HCT116 (cell line): ENCODE measurements at regions not wholly inside any gene's neighbourhood (a gene's known extent, or its start where the extent isn't known, plus 50 kb on each side); places are given as distances from the start of the nearest gene placed in this dataset.
A peak's percentile ranks its signal among the peaks of the same experiment; 100 is the strongest.

Source experiments
- ATAC-seq: fragments of 200-7000 bp; cut with Tn5 transposase; 2 replicates; pipeline ENCODE4 v1.9.1; 2020; ENCODE audit warnings: mild to moderate bottlenecking, moderate library complexity
- BruUV-seq: library from RNA; stranded (reverse); fragments of 400-500 nt; replicated peaks from 2 replicates; lab custom pipeline; 2021; lab: Mats Ljungman, UMichigan
- CTCF ChIA-PET: fragments of 300-600 bp; sonication (Branson Sonifier 250); formaldehyde crosslinking; loops from one replicate; lab custom pipeline; 2021; ENCODE audit warnings: antibody characterized with exemption; lab: Charles Lee
- POLR2A ChIA-PET: fragments of 300-600, 350-600 bp; sonication (Branson Sonifier 250); formaldehyde crosslinking; loops from one replicate; lab custom pipeline; 2021; ENCODE audit warnings: antibody characterized with exemption; lab: Charles Lee
- RAD21 ChIA-PET, 2 experiments: fragments of 300-600 bp; sonication (Branson Sonifier 250); formaldehyde crosslinking; loops; one replicate each; lab custom pipeline; 2023; ENCODE audit warnings: low total read pairs in 2 of 2; ENCODE audit not compliant: uncharacterized antibody in 2 of 2, unreplicated experiment in 2 of 2, low non-redundant PET in 1 of 2; lab: Charles Lee
- DNase-seq: peaks from one replicate; pipeline ENCODE4 v3.0.0-alpha.2; 2010; ENCODE audit warnings: low read depth, low spot score
- H2AFZ ChIP-seq: fragments of 200-600 bp; shearing (Covaris generic), sonication (generic); 2 replicates; pipeline ENCODE4 v1.6.1; 2017; ENCODE audit warnings: low read depth, mixed run types, mixed read lengths, antibody characterized with exemption, low read length; ENCODE audit not compliant: poor library complexity, severe bottlenecking
- H3K27ac ChIP-seq: 2 replicates; pipeline ENCODE4 v1.5.1; 2012; ENCODE audit warnings: low read depth, low read length
- H3K27me3 ChIP-seq: fragments of 200-600 bp; sonication (generic); 2 replicates; pipeline ENCODE4 v1.6.1; 2016; ENCODE audit warnings: mixed run types, low read length, mixed read lengths; ENCODE audit not compliant: insufficient read depth
- H3K36me3 ChIP-seq, 2 experiments: fragments of 200-500 bp in 1 of 2; fragments of 200-600 bp in 1 of 2; sonication (Bioruptor generic) in 1 of 2; sonication (generic) in 1 of 2; 2 replicates each; pipeline versions ENCODE4 v1.5.1 to v1.6.1; 2014 to 2016; ENCODE audit warnings: low read length in 2 of 2, inconsistent platforms in 1 of 2, mixed read lengths in 1 of 2, mixed run types in 1 of 2; ENCODE audit not compliant: insufficient read depth in 2 of 2, control insufficient read depth in 1 of 2
- H3K4me1 ChIP-seq, 2 experiments: fragments of 200-600 bp in 1 of 2; sonication (generic) in 1 of 2; 2 replicates each; pipeline versions ENCODE4 v1.5.1 to v1.6.1; 2012 to 2017; ENCODE audit warnings: low read length in 2 of 2, inconsistent platforms in 1 of 2, mild to moderate bottlenecking in 1 of 2, mixed read lengths in 1 of 2, mixed run types in 1 of 2, moderate library complexity in 1 of 2; ENCODE audit not compliant: insufficient read depth in 2 of 2, control insufficient read depth in 1 of 2
- H3K4me2 ChIP-seq: fragments of 200-600 bp; sonication (generic); 2 replicates; pipeline ENCODE4 v1.6.1; 2017; ENCODE audit warnings: mixed run types, low read length, mixed read lengths
- H3K4me3 ChIP-seq, 2 experiments: fragments of 200-600 bp in 1 of 2; sonication (generic) in 1 of 2; replicated peaks in 1 of 2; 2 replicates each; pipeline ENCODE4 v1.5.1; 2011 to 2016; ENCODE audit warnings: low read length in 2 of 2, control low read depth in 1 of 2, low read depth in 1 of 2, mild to moderate bottlenecking in 1 of 2, mixed read lengths in 1 of 2, mixed run types in 1 of 2
- H3K79me2 ChIP-seq: fragments of 200-600 bp; sonication (generic); 2 replicates; pipeline ENCODE4 v1.6.1; 2017; ENCODE audit warnings: mild to moderate bottlenecking, mixed run types, low read length, moderate library complexity, mixed read lengths; ENCODE audit not compliant: insufficient read depth
- H3K9ac ChIP-seq: fragments of 200-600 bp; sonication (generic); 2 replicates; pipeline ENCODE4 v1.6.1; 2016; ENCODE audit warnings: low read length, mixed read lengths
- H3K9me2 ChIP-seq: fragments of 200-600 bp; sonication (generic), shearing (Covaris generic); 2 replicates; pipeline ENCODE4 v1.6.1; 2017; ENCODE audit warnings: mixed run types, mild to moderate bottlenecking, moderate library complexity; ENCODE audit not compliant: insufficient read depth
- H3K9me3 ChIP-seq, 2 experiments: fragments of 200-500 bp in 1 of 2; fragments of 200-600 bp in 1 of 2; sonication (Bioruptor generic) in 1 of 2; sonication (generic) in 1 of 2; 2 replicates each; pipeline ENCODE4 v1.6.1; 2014 to 2017; ENCODE audit warnings: low read length in 2 of 2, mixed read lengths in 2 of 2, inconsistent platforms in 1 of 2, low read depth in 1 of 2, mild to moderate bottlenecking in 1 of 2, mixed run types in 1 of 2, moderate library complexity in 1 of 2; ENCODE audit not compliant: control insufficient read depth in 1 of 2, insufficient read depth in 1 of 2
- H4K20me1 ChIP-seq: fragments of 200-600 bp; sonication (generic), shearing (Covaris generic); 2 replicates; pipeline ENCODE4 v1.6.1; 2017; ENCODE audit warnings: mixed run types, mild to moderate bottlenecking, moderate library complexity; ENCODE audit not compliant: insufficient read depth
- CBX3 ChIP-seq: IDR thresholded peaks from 2 replicates; pipeline ENCODE4 v1.6.1; 2012; ENCODE audit warnings: low read depth
- ELF1 ChIP-seq: IDR thresholded peaks from 2 replicates; pipeline ENCODE4 v1.6.1; 2012; ENCODE audit warnings: low read depth, borderline replicate concordance
- EZH2phosphoT487 ChIP-seq: fragments of 200-600 bp; IDR thresholded peaks from 2 replicates; pipeline ENCODE4 v1.6.1; 2018; ENCODE audit warnings: antibody characterized with exemption, borderline replicate concordance
- FOSL1 ChIP-seq: IDR thresholded peaks from 2 replicates; pipeline ENCODE4 v1.6.1; 2012; ENCODE audit warnings: low read depth
- SIN3A ChIP-seq: IDR thresholded peaks from 2 replicates; pipeline ENCODE4 v1.6.1; 2012; ENCODE audit warnings: low read depth
- SP1 ChIP-seq: IDR thresholded peaks from 2 replicates; pipeline ENCODE4 v1.6.1; 2012; ENCODE audit warnings: low read depth
- SRF ChIP-seq: IDR thresholded peaks from 2 replicates; pipeline ENCODE4 v1.6.1; 2012; ENCODE audit warnings: low read depth
- TCF7L2 ChIP-seq: IDR thresholded peaks from 2 replicates; pipeline ENCODE4 v1.7.0; 2011; ENCODE audit warnings: borderline replicate concordance, inconsistent platforms; ENCODE audit not compliant: insufficient read depth, insufficient read length; ENCODE audit errors: extremely low read depth
- ZFX ChIP-seq: fragments of 450-650 bp; IDR thresholded peaks from 2 replicates; pipeline ENCODE4 v1.6.1; 2017
- intact Hi-C: fragments of 100-400 bp; cut with micrococcal nuclease; formaldehyde crosslinking; loops from 2 replicates; pipeline ENCODE4 v1.10.0; 2022
- TF ChIP-seq, protein P1 (sequence below): IDR thresholded peaks from 2 replicates; pipeline ENCODE4 v1.6.1; 2012
- TF ChIP-seq, protein P2 (sequence below): IDR thresholded peaks from 2 replicates; pipeline ENCODE4 v1.6.1; 2012

DNA sequence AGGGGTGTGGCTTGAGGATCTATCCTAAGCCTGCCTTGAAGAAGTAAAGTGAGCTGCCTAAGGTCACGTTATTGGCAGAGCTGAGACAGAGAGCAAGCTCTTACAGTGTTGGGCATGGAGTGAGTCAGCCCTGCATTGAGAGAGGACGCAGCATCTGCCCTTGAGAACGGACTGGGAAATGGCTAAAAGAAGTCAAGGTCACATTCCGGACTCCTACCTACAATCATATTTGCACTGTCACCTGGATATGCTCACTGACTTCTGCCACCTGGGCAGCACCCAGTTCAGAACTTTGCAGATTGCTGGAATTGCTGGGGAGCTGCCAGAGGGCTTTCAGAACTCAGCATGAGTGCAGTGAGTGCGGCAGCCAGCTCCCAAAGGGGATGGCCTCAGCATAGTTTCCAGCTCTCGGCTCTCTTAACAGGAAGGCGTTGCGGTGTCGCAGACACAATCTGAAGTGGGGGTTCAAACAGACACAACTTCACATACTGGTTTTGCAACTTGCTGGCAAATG, 199.3 kb upstream of the SGK1 start:
- ATAC-seq = peak; percentile 87
- no peaks in the 10 kb centered on the region for H4K20me1 ChIP-seq
- no peak overlapping the region for H3K9ac ChIP-seq
- BruUV-seq = no TSS peak
- ChIA-PET RAD21 (interaction anchor here in 1 of 2 experiments (0.9 kb wide), 1 partner anchor 200 kb away, joined by 3 read pairs; no protein-coding TSS in a partner anchor), CTCF (no interaction called here), POLR2A (no interaction called here)
- H3K9me2 ChIP-seq = no peaks in the 10 kb centered on the region
- H3K27me3 ChIP-seq = no peaks in the 10 kb centered on the region
- H3K9me3 ChIP-seq = no peaks in the 10 kb centered on the region
- no peaks in the 10 kb centered on the region for H3K36me3 ChIP-seq
- H3K79me2 ChIP-seq = no peaks in the 10 kb centered on the region
- no peak for DNase-seq
- no peak for TF ChIP-seq SP1
- 0 out of 2 replicates have a peak, but pooled peaks have one; percentile 13 for TF ChIP-seq FOSL1
- TF ChIP-seq SIN3A = no peak
- TF ChIP-seq ZFX = no peak
- no peak for TF ChIP-seq SRF
- TF ChIP-seq, protein P1, sequence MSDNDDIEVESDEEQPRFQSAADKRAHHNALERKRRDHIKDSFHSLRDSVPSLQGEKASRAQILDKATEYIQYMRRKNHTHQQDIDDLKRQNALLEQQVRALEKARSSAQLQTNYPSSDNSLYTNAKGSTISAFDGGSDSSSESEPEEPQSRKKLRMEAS = no peak
- TF ChIP-seq, protein P2, sequence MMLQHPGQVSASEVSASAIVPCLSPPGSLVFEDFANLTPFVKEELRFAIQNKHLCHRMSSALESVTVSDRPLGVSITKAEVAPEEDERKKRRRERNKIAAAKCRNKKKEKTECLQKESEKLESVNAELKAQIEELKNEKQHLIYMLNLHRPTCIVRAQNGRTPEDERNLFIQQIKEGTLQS = no peak
- TF ChIP-seq EZH2phosphoT487 = no peak
- peak; percentile 85 for TF ChIP-seq TCF7L2
- peak overlapping the region; percentile 69 for H2AFZ ChIP-seq
- intact Hi-C loops = no loop called here
- peaks cover 4 to 21% of the 10 kb centered on the region in 2 experiments; a peak in 3 of 4 replicates for H3K4me1 ChIP-seq
- H3K4me2 ChIP-seq = peak overlapping the region; percentile 48
- no peak overlapping the region for H3K27ac ChIP-seq
- 0 out of 4 replicates have a peak overlapping the region, but pooled peaks of 1 of the 2 experiments have one; percentile 6 for H3K4me3 ChIP-seq

DNA sequence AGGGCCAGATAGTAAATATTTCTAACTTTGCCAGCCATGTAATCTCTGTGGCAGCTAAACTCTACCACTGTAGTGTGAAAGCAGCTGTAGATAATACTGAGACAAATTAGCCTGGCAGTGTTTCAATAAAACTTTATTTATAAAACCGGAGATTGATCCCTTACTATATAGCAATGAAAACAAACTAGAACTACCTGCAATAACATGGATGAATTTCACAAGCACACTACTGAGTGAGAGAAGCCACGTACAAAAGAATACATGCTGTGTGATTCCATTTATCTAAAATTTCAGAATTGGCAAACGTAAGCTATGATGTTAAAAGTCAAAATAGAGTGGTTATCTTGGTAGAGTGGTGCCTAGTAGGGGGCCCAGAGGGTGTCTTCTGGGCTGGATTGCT, 198.7 kb upstream of the SGK1 start:
- peaks cover 4 to 21% of the 10 kb centered on the region in 2 experiments; a peak in 3 of 4 replicates for H3K4me1 ChIP-seq
- no peaks in the 10 kb centered on the region for H3K79me2 ChIP-seq
- no peaks in the 10 kb centered on the region for H4K20me1 ChIP-seq
- no peaks in the 10 kb centered on the region for H3K27me3 ChIP-seq
- POLR2A ChIA-PET = no interaction called here
- DNase-seq = no peak
- H3K9me2 ChIP-seq = no peaks in the 10 kb centered on the region
- no peak for TF ChIP-seq CBX3
- TF ChIP-seq ELF1 = no peak
- BruUV-seq = no TSS peak
- intact Hi-C loops = no loop called here
- peak overlapping the region; percentile 69 for H2AFZ ChIP-seq
- no peak for ATAC-seq
- RAD21 ChIA-PET = interaction anchor here in 1 of 2 experiments (0.9 kb wide), 1 partner anchor 199 kb away, joined by 3 read pairs; no protein-coding TSS in a partner anchor
- no peaks in the 10 kb centered on the region for H3K9me3 ChIP-seq
- H3K27ac ChIP-seq = no peak overlapping the region
- H3K9ac ChIP-seq = no peak overlapping the region
- 0 out of 4 replicates have a peak overlapping the region, but pooled peaks of 1 of the 2 experiments have one; percentile 6 for H3K4me3 ChIP-seq
- peak overlapping the region; percentile 48 for H3K4me2 ChIP-seq
- no peaks in the 10 kb centered on the region for H3K36me3 ChIP-seq
- CTCF ChIA-PET = no interaction called here
